ENCODE measurements at regions not wholly inside any gene's neighbourhood (a gene's known extent, or its start where the extent isn't known, plus 50 kb on each side); places are given as distances from the start of the nearest gene placed in this dataset.

GRCh38 chr9:82554381-82554780 lies 508.6 kb downstream of the RASEF start:
- H4K20me1 ChIP-seq (ENCODE audit: low read depth, low read length) = no peaks in the 10 kb centered on the region
- H3K79me2 ChIP-seq (ENCODE audit: insufficient read depth, low read length) = no peaks in the 10 kb centered on the region
- no peaks in the 10 kb centered on the region for H3K36me3 ChIP-seq (ENCODE audit: low read length)
- H3K9me2 ChIP-seq (replicated peaks; ENCODE audit: insufficient read depth, low read length) = no peaks in the 10 kb centered on the region
- H3K27ac ChIP-seq (ENCODE audit: low read depth, low read length) = no peak overlapping the region
- H3K4me3 ChIP-seq (ENCODE audit: insufficient read depth, low read length, poor library complexity, severe bottlenecking) = no peak overlapping the region
- no peak overlapping the region for H2AFZ ChIP-seq (ENCODE audit: low read depth, low read length, severe bottlenecking)
- TF ChIP-seq EZH2phosphoT487 (conservative IDR thresholded peaks at IDR 0.05; ENCODE audit: low read length) = no peak
- TF ChIP-seq CTCF (IDR thresholded peaks at IDR 0.05; ENCODE audit: insufficient read depth, low read length, poor library complexity, severe bottlenecking) = no peak
- no peak overlapping the region for H3K4me2 ChIP-seq (ENCODE audit: low read depth, low read length, poor library complexity, severe bottlenecking)
- H3K27me3 ChIP-seq (ENCODE audit: low read length) = no peaks in the 10 kb centered on the region
- no peak overlapping the region for H3K9ac ChIP-seq (ENCODE audit: low read length)
- H3K9me3 ChIP-seq (ENCODE audit: insufficient read depth, low read length) = no peaks in the 10 kb centered on the region
- H3F3A ChIP-seq (ENCODE audit: insufficient read depth) = no peaks in the 10 kb centered on the region

- no peak for TF ChIP-seq EZH2phosphoT487 (conservative IDR thresholded peaks at IDR 0.05; ENCODE audit: low read length)
- TF ChIP-seq CTCF (IDR thresholded peaks at IDR 0.05; ENCODE audit: insufficient read depth, low read length, poor library complexity, severe bottlenecking) = no peak
- no peak overlapping the region for H3K27ac ChIP-seq (ENCODE audit: low read depth, low read length)
- no peaks in the 10 kb centered on the region for H3K79me2 ChIP-seq (ENCODE audit: insufficient read depth, low read length)
Observed at GRCh38 chr9:82555031-82555430, 507.9 kb downstream of the RASEF start.

GRCh38 chr9:82555431-82556051 lies 507.4 kb downstream of the RASEF start:
- no peak overlapping the region for H3K9ac ChIP-seq (ENCODE audit: low read length)

More at GRCh38 chr9:82555031-82555430, 507.9 kb downstream of the RASEF start:
- H3K9me3 ChIP-seq (ENCODE audit: insufficient read depth, low read length) = no peaks in the 10 kb centered on the region
- H3K9ac ChIP-seq (ENCODE audit: low read length) = no peak overlapping the region
- H3K36me3 ChIP-seq (ENCODE audit: low read length) = no peaks in the 10 kb centered on the region
- H4K20me1 ChIP-seq (ENCODE audit: low read depth, low read length) = no peaks in the 10 kb centered on the region
- no peaks in the 10 kb centered on the region for H3K9me2 ChIP-seq (replicated peaks; ENCODE audit: insufficient read depth, low read length)
- H3F3A ChIP-seq (ENCODE audit: insufficient read depth) = no peaks in the 10 kb centered on the region
- no peak overlapping the region for H3K4me2 ChIP-seq (ENCODE audit: low read depth, low read length, poor library complexity, severe bottlenecking)
- no peak overlapping the region for H3K4me3 ChIP-seq (ENCODE audit: insufficient read depth, low read length, poor library complexity, severe bottlenecking)
- H2AFZ ChIP-seq (ENCODE audit: low read depth, low read length, severe bottlenecking) = no peak overlapping the region
- no peaks in the 10 kb centered on the region for H3K27me3 ChIP-seq (ENCODE audit: low read length)

More at GRCh38 chr9:82555431-82556051, 507.4 kb downstream of the RASEF start:
- Histone ChIP-seq H3K27me3 (ENCODE audit: low read length) (no peaks in the 10 kb centered on the region), H3K4me2 (ENCODE audit: low read depth, low read length, poor library complexity, severe bottlenecking) (no peak overlapping the region), H3K9me2 (replicated peaks; ENCODE audit: insufficient read depth, low read length) (no peaks in the 10 kb centered on the region), H3K4me3 (ENCODE audit: insufficient read depth, low read length, poor library complexity, severe bottlenecking) (no peak overlapping the region), H4K20me1 (ENCODE audit: low read depth, low read length) (no peaks in the 10 kb centered on the region), H3K9me3 (ENCODE audit: insufficient read depth, low read length) (no peaks in the 10 kb centered on the region), H2AFZ (ENCODE audit: low read depth, low read length, severe bottlenecking) (no peak overlapping the region), H3K36me3 (ENCODE audit: low read length) (no peaks in the 10 kb centered on the region), H3K79me2 (ENCODE audit: insufficient read depth, low read length) (no peaks in the 10 kb centered on the region), H3F3A (ENCODE audit: insufficient read depth) (no peaks in the 10 kb centered on the region), H3K27ac (ENCODE audit: low read depth, low read length) (no peak overlapping the region)
- TF ChIP-seq CTCF (IDR thresholded peaks at IDR 0.05; ENCODE audit: insufficient read depth, low read length, poor library complexity, severe bottlenecking) (no peak), EZH2phosphoT487 (conservative IDR thresholded peaks at IDR 0.05; ENCODE audit: low read length) (no peak)
